ENCODE measurements at regions not wholly inside any gene's neighbourhood (a gene's known extent, or its start where the extent isn't known, plus 50 kb on each side); places are given as distances from the start of the nearest gene placed in this dataset.
"Not testable (repeated sequence)": the region's sequence is repeated elsewhere in the genome, so short reads cannot be mapped to it uniquely, and the experiment has no call there.

- no peaks in the 10 kb centered on the region for H3K79me2 ChIP-seq (ENCODE audit: insufficient read depth, low read length)
- H4K20me1 ChIP-seq (ENCODE audit: insufficient read depth, low read length), result no peaks in the 10 kb centered on the region
- no peaks in the 10 kb centered on the region for H3K9me3 ChIP-seq (ENCODE audit: low read depth, low read length)
These were observed 243.8 kb downstream of the ADGRD1 start for GRCh38 chr12:131197490-131197889.

GRCh38 chr12:131199221-131199620 lies 245.5 kb downstream of the ADGRD1 start:
- Histone ChIP-seq H3K79me2 (ENCODE audit: insufficient read depth, low read length) (no peaks in the 10 kb centered on the region), H4K20me1 (ENCODE audit: insufficient read depth, low read length) (no peaks in the 10 kb centered on the region)
- TF ChIP-seq CTCF (IDR thresholded peaks at IDR 0.05; ENCODE audit: extremely low read depth, low read depth, low read length), result no peak

More at GRCh38 chr12:131197490-131197889, 243.8 kb downstream of the ADGRD1 start:
- no peak for DNase-seq (ENCODE audit: insufficient read length, low spot score, missing footprints)
- Histone ChIP-seq H3K4me1 (ENCODE audit: insufficient read depth, low read length) (no peaks in the 10 kb centered on the region), H3K27ac (ENCODE audit: low read depth, low read length) (no peak overlapping the region), H2AFZ (ENCODE audit: low read length) (no peak overlapping the region), H3K4me3 (ENCODE audit: insufficient read depth, low read length) (no peak overlapping the region), H3K36me3 (ENCODE audit: insufficient read depth, low read length) (no peaks in the 10 kb centered on the region), H3K27me3 (ENCODE audit: insufficient read depth, low read length) (no peaks in the 10 kb centered on the region), H3K4me2 (ENCODE audit: insufficient read depth, low read length) (no peak overlapping the region)
- TF ChIP-seq CTCF (IDR thresholded peaks at IDR 0.05; ENCODE audit: extremely low read depth, low read depth, low read length), result no peak

DNA sequence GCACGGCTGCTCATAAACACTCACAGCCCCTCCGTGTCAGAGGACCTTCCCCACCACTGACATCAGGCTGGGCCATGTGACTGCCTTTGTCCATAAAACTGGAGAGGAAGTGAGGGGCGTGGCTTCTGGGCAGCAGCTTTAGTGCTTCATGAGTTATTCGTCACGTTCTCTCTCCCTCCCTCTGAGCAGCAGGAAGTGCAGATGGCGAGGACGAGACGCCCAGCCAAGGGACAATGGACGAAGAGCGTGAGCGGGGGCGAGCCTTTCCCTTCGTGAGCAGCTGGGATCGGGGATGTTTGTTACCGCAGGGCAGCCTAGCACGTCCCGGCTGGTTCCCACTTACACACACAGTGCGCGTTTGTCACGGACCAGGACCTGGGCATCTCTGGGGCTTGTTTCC lies 248.2 kb downstream of the ADGRD1 start:
- H3K27ac ChIP-seq (ENCODE audit: low read depth, low read length); H3K4me1 ChIP-seq (ENCODE audit: insufficient read depth, low read length); H4K20me1 ChIP-seq (ENCODE audit: insufficient read depth, low read length); H3K4me3 ChIP-seq (ENCODE audit: insufficient read depth, low read length); H3K36me3 ChIP-seq (ENCODE audit: insufficient read depth, low read length); H3K79me2 ChIP-seq (ENCODE audit: insufficient read depth, low read length); H3K4me2 ChIP-seq (ENCODE audit: insufficient read depth, low read length); H3K9me3 ChIP-seq (ENCODE audit: low read depth, low read length); H2AFZ ChIP-seq (ENCODE audit: low read length); H3K27me3 ChIP-seq (ENCODE audit: insufficient read depth, low read length); DNase-seq (ENCODE audit: insufficient read length, low spot score, missing footprints): not testable (repeated sequence)

More at GRCh38 chr12:131199221-131199620, 245.5 kb downstream of the ADGRD1 start:
- no peak overlapping the region for H3K4me2 ChIP-seq (ENCODE audit: insufficient read depth, low read length)
- no peak for DNase-seq (ENCODE audit: insufficient read length, low spot score, missing footprints)
- H3K9me3 ChIP-seq (ENCODE audit: low read depth, low read length), result no peaks in the 10 kb centered on the region
- no peak overlapping the region for H2AFZ ChIP-seq (ENCODE audit: low read length)
- H3K27me3 ChIP-seq (ENCODE audit: insufficient read depth, low read length), result no peaks in the 10 kb centered on the region
- no peak overlapping the region for H3K27ac ChIP-seq (ENCODE audit: low read depth, low read length)
- no peak overlapping the region for H3K4me3 ChIP-seq (ENCODE audit: insufficient read depth, low read length)
- H3K4me1 ChIP-seq (ENCODE audit: insufficient read depth, low read length), result no peaks in the 10 kb centered on the region
- H3K36me3 ChIP-seq (ENCODE audit: insufficient read depth, low read length), result no peaks in the 10 kb centered on the region

- no peaks in the 10 kb centered on the region for H3K36me3 ChIP-seq (ENCODE audit: insufficient read depth, low read length)
- TF ChIP-seq CTCF (IDR thresholded peaks at IDR 0.05; ENCODE audit: extremely low read depth, low read depth, low read length), result no peak
- no peaks in the 10 kb centered on the region for H3K27me3 ChIP-seq (ENCODE audit: insufficient read depth, low read length)
- H3K79me2 ChIP-seq (ENCODE audit: insufficient read depth, low read length), result no peaks in the 10 kb centered on the region
- no peak overlapping the region for H3K4me3 ChIP-seq (ENCODE audit: insufficient read depth, low read length)
- H3K4me1 ChIP-seq (ENCODE audit: insufficient read depth, low read length), result no peaks in the 10 kb centered on the region
- H3K27ac ChIP-seq (ENCODE audit: low read depth, low read length), result no peak overlapping the region
- no peak overlapping the region for H3K4me2 ChIP-seq (ENCODE audit: insufficient read depth, low read length)
- no peaks in the 10 kb centered on the region for H4K20me1 ChIP-seq (ENCODE audit: insufficient read depth, low read length)
- peak; percentile 81 for DNase-seq (ENCODE audit: insufficient read length, low spot score, missing footprints)
- no peak overlapping the region for H2AFZ ChIP-seq (ENCODE audit: low read length)
- no peaks in the 10 kb centered on the region for H3K9me3 ChIP-seq (ENCODE audit: low read depth, low read length)
These were observed 249.1 kb downstream of the ADGRD1 start for GRCh38 chr12:131202592-131203378.

Data from osteoblast (primary cell).